Hematopoietic multipotent progenitor cell treated with erythropoietin and hydrocortisone succinate and interleukin-3 and kit ligand, for 4 days (in vitro differentiated cells): ENCODE measurements at regions not wholly inside any gene's neighbourhood (a gene's known extent, or its start where the extent isn't known, plus 50 kb on each side); places are given as distances from the start of the nearest gene placed in this dataset.
"Not testable (repeated sequence)": the region's sequence is repeated elsewhere in the genome, so short reads cannot be mapped to it uniquely, and the experiment has no call there.

Source experiments
- DNase-seq: peaks from one replicate; pipeline ENCODE4 v3.0.0-alpha.2; 2015

DNA sequence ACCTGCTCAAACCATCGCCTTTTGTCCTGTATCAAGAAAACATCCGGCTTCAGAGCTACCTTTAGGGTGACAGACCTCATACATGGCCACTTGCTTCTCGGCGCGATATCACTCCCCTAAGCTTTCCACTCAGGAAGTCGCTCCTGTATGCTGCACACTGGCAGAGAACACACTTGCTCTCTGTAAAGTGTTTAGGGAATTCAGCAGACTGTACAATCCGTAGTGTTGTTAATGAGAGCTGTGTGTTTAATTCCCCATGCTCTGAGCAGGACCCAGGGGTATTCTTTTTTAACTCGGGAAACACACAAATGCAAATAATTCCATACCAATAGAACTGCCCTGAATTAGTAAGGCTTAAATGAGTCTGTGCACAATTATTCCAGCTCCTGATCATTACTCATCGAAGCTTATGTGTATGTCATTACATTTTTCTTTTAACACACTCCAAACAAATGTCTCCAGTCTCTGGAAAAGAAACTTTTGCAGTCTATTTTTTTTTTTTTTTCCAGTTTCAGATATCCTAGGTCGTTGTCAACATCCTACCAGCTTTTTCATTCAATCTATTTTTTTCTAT lies 338.7 kb upstream of the ARID1B start:
- DNase-seq: no peak

DNA sequence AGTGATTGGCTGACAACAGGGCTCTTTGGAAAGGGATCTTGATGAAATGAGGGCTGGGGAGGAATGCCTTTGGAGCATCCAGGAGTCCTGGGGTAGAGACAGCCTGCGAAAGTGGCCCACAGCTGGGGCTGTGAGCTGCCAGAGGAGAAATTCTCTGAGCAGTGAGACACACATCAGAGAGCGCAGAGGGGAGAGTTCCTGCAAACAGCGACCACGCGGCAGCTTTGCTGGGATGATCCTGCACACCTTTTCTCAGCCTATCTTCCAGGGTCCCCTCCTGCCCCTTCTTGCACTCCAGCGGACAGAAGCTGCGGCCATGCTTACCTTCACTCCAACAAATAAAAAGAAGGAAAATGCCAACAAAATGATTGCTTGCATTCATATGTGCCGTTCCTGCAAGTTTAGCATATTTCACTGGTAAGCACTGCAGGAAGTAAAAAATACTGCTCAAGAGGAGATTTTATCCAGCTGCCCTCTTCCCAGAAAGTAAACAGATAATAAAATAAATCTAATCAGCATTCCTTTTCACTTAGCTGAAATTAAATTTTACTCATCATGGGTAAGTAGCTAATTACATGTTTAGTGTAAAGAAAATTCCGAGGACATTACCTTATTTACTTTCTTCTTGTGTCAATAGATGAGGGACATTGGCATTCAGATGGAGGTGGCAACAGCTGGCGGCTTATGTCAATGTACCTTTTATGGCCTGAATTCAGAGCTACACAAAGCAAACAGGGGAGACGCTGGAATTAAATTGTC lies 339.9 kb upstream of the ARID1B start:
- no peak for DNase-seq

DNA sequence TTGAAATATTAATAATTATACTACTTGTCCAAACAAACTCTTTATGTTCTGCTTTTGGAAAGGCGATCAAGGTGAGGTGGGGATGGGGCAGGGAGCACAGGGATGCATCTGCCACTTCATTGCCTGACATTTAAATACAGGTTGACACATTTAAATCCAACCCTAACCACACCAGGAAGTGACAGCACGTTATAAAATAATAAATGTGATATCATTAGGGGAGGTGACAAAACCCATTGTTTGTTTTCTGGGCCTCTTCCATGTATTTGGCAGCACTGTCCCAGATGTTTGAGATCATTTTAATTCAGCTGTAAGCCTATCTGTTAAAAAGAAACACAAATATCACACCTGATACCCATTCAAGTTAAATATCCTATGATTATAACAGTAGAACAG lies 342.4 kb upstream of the ARID1B start:
- DNase-seq: no peak

DNA sequence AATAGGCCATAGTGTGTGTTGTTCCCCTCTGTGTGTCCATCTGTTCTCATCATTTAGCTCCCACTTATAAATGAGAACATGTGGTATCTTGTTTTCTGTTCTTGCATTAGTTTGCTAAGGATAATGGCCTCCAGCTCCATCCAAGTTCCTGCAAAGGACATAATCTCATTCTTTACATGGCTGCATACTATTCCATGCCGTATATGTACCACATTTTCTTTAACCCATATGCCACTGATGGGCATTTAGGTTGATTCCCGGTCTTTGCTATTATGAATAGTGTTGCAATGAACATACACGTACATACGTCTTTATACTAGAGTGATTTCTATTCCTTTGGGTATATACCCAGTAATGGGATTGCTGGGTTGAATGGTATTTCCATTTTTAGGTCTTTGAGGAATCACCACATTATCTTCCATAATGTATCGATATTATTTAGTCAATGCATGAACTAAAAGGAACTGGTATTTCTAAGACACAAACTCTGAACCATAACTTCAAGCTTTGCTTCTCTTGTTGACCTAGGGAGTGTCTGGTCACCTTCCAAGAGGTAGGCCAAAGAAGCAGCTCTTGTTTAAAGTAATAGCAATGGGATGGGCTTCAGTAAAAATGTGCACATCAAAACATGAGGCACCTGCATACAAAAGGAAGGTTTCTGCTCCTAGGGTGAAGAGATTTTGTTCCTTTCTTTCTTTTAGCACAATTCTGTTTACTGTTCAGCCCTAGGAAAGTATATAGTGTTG lies 343.0 kb upstream of the ARID1B start:
- DNase-seq: no peak

DNA sequence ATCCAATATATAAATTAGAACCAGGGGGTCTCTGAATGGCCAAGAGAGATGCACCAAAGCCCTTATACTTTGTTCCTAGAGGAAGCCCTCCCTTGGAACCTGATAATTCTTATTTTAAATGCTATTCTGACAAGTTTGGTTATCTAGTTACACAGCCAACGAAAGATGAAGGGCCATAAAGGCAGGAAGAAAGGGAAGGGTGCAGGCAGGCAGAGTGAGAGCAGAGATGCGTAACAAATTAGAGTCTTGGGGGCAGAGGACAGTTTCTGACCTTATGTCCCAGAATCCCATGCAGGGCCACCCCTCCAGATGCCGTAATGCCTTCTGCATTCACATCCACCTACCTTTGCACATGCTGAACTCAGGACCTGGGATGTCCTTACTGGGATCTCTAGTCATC lies 344.6 kb upstream of the ARID1B start:
- DNase-seq: no peak

DNA sequence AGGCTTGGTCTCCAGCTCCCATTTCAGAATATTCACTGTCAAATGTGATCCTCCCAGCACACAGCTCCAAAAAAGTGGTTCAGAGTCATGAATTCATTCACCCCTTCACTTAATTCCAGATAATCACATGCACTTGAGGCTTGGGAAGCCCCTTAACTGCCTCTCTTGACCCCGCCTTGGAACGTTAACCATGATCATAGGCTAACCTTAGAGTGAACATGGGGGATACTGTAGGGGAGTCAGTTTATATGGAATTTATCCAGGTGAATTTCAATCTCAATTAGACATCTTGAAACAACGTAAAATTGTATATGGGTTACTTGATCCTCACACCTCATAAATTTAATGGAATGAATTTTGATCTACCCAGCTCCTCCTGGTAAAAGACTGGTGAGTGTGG lies 346.8 kb upstream of the ARID1B start:
- DNase-seq: no peak

DNA sequence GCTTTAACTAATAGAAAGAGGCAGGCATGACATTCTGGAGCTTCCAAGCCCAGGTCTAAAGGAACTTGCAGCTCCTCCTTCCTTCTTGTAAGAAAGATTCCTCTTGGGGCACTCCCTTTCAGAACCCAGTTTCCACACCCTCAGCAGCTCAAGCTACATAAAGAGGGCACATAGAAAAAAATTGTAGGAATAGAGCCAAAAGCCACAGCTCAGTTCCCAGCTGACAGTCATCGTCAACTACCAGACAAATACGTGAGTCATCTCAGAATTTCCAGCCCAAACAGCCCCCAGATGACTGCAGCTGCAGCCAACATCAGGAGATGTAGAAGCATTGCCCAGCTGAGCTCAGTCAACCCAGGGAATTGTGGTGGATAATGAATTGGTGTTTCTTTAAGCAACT lies 349.8 kb upstream of the ARID1B start:
- peak; percentile 51 for DNase-seq

DNA sequence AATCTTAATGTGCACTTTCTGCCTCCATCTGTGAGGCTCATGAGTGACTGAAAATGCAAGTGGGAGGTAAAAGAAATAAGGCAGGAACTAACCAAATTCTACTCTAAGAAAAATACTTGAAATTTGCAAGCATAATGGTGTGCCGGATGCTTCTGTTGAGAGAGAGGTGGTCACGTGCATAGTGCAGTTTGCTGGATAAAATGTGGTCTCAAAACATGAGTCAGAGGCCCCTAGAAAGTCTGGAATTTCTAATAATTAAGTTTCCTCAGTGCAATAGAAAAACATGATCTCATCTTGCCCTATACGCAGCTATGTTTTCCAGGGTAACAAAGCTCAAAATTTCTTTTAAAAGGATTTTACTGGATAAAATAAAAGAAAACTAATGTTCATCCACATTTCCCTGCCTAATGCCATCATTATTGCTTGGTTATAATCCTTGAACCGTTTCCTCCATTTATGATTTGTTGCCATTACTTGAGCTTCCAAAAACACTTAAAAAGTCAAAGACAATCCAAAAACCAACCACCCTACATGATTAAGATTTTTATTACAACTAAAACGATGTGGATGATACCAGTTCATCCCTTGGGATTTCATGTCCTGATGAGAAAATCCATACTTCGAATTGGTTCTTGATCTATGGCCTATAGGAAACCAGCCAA lies 351.7 kb upstream of the ARID1B start:
- DNase-seq: peak; percentile 19

DNA sequence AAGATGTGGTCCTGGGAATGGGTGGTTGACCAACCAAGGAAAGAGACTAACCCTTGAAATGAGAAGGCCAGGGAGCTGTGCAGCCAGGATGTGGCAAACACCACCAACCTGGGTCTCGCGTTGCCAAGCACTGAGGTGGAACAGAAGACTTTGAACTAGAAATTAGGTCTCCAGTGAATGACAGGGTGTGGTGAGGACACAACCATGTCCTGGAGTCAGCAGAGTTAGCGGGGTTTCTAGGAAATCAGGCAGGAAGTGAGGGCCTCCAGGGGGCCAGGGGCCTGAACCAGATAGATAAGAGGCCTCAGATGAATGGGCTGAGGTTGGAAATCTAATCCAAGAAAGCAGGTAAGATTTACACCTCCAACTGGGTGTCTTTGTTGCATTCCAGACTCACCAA lies 353.3 kb upstream of the ARID1B start:
- DNase-seq: peak; percentile 86

DNA sequence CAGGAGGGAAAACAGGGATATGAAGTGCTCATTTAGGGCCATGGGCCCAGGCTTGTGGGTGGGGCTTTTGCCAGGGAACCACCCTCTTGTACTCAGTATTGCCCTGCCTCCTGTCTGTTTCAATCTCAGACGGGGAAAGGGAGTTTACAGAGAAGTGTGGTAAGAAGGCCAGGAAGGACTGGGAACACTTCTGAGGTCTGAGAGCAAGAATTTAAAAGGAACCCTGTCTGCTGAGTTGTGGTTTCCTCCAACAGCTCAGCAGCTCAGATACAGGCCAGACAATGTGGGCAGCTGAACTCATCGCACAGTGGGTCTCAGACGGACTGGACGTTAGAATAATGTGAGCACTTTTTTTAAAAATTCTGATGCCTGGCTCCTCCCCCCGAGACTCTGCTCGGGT lies 354.1 kb upstream of the ARID1B start:
- peak; percentile 68 for DNase-seq

DNA sequence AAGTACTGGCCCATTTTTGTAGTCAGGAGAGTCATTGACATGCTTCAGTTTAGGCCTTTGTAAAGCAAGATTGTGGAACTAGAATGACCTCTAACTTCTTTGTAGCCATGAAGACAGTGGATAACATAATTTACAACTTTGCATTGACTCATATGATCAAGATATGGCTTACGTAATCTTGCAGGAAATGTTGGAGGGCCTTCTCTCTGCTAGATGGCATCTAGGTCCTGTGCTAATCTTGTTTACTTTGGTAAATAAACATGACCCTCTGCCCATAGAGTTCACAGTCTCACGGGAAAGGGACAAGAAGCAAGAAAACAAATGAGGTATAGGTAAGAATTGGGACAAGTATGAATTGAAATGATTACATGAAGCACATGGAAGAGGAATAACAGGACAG lies 355.2 kb upstream of the ARID1B start:
- DNase-seq: peak; percentile 45

DNA sequence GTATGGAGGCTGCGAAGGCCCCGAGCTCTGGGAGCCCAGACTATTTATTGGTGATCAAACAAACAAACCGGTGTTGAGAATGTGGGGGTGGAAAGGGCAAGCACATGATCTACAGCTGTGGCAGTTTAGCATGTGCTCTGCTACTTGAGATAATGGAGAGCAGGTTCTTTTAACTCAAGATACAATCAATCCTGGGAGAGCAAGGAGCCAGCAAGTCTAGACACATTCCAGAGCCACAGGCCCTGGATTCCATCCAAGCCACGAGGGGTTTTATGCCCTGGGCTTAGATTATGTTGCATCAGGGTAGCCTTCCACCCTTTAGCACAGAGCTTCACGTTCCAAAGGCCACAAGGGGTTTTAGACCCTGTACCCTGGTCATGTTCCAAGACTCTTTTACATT lies 355.9 kb upstream of the ARID1B start:
- not testable (repeated sequence) for DNase-seq

DNA sequence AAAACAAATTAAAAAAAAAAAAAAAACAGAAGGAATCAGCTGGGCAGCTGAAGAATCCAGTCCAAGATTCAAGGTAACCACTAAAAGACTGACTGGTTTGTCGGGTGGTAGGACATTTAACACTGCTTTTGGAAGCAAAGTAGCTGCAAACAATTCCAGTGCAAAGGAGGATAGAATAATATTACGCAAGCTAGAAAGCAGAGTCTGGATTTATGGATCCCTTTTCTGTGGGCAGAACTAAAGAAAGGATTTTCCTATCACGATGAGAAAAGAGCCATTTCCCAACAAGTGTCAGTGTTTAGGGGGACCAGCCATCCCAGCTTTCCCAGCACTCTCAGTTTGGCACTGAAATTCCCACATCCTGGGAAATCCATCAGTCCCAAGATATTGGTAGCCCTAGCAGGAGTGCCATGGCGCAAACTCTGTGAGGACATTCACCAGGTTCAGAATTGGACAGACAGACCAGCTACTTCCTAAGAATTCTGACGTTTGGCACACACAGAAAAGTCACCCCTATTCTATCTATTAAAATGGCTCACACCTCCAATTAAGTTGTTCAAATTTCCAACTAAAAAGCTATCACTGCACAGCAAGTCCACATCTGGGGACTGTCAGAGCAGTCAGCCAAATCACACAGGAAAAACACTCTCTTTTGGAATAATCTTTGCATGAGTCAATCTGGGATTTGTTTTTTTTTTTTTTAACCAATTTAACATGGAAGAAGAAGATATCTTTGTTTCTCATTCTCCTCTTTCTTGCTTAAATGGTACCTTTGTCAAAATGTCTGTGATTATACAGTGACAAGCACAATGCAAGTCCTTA lies 356.8 kb upstream of the ARID1B start:
- DNase-seq: no peak

DNA sequence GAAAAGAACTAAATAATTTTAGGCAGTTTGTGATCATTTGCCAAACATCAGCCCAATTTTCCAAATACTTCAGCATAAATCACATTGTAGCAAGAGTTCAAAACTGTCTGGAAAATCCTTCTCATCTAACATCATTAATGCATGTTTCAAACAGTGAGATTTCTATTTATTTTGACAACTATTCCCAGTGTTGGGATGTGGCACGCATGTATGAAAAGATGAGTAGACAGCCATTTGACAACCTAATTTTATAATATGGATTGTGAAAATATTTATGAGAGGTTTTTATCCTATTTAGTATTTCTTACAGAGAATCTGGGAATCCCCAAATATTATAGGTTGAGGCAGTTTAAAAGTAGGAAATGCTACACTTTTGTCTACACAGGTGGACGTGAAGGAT lies 357.6 kb upstream of the ARID1B start:
- DNase-seq: no peak

DNA sequence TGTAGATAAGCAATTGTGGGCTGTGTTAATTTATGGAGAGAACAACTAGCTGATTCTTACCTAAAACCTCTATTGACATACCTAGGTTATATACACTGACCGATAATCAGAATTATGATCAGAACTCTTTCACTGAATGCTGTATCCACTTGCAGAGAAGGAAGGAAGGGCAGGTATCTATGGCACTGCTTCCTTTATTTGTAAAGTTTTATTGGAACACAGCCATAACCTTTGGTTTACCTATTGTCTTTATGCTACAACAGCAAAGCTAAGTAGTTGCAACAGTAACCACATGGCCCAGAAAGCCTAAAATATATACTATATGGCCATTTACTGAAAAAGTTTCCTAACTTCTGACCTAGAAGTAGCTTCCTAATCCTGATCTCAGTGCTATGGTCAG lies 358.9 kb upstream of the ARID1B start:
- no peak for DNase-seq

DNA sequence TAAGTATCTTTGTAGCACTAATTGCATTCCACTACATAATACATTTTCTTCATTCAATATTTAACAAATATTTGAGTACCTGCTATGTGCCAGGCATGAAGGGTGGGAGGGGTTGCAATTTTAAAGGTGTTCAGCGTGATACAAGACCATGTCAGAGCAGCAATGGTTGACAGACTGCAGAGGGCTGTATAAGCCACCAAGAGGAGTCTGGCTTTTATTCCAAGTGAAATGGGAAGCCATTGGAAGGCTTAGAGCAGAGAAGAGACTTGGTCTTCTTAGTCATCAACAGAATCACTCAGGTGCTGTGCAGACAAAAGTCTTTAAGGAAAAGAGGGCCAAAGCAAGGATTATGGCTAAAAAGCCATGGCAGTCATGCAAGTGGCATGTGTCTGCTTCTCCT lies 360.8 kb upstream of the ARID1B start:
- DNase-seq: no peak

DNA sequence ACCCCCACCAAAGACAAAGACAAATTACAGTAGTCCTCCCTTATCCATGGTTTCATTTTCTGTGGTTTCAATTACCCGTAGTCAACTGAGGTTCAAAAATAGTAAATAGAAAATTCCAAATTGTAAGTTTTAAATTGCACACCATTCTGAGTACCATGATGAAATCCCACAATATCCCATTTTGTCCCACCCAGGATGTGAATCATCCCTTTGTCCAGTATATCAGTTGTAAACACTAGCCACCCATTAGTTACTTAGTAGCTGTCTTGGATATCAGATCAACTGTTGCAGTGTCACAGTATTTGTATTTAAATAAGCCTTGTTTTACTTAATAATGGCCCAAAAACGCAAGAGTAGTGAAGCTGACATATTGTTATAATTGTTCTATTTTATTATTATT lies 364.0 kb upstream of the ARID1B start:
- no peak for DNase-seq

DNA sequence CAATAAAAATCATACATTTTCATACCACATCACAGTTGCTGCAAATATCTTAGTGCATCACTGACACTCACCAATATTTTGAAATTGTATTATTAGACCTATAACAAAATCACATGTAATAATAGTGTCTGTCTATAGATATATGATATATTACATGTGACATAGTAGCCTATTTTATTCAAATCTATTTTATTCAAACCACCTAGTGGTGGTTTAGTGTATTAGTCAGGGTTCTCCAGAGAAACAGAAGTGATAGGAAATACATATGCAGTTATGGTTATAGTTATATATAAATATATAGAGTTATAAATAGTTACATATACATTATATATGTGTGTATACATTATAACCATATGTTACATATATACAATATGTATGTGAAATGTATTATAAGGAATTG lies 366.5 kb upstream of the ARID1B start:
- DNase-seq: peak; percentile 36

DNA sequence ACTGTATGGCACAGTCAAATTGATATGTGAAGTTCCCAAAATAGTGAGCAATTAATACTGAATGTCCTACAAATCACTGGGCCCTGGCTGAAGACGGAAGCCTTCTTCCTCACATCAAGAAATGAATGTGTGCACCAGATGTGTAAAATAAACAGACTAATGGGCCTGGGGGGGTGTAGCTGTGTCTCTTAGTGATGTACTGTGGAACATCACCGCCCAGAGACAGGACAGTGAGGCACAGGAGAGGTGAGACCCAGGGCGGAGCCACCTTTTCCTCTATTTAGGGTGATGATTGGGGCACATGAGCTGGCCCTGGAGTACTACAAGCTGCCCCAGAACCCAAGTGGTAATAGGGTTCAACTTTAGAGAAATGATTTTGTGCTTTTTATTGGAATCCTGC lies 368.5 kb upstream of the ARID1B start:
- DNase-seq: no peak

DNA sequence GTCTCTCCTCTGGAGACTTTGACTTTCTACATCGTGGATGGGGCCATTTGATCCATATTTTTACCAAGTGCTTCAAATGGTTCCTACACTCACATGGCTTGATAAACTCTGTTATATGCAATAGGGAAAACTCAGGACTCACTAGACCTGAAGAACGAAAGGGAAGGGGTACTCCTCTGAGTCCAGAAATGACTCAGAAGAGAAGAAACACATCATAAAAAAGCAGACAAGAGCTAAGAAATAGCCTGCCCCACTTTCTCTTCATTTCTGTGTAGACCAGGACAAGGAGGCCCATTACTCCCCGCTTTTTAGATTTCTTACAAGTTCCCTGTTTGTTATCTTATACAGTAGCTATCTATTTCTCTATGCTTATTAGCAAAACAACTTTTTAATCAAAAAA lies 369.8 kb upstream of the ARID1B start:
- no peak for DNase-seq

DNA sequence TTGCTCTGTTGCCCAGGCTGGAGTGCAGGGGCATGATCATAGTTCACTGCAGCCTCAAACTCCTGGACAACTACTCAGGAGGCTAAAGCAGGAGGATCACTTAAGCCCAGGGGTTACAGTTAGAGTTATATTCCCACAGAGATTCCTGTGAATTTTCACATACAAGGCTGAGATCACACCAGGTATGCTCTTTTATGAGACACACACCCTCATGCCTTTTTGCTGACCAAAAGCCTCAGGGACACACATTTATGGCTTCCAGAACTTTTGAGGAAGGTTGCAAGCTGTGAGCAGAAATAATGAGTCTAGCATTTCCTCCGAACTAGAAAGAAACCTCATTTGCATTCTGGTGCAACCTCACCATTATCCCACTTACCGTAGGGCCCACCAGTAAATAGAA lies 370.5 kb upstream of the ARID1B start:
- no peak for DNase-seq

DNA sequence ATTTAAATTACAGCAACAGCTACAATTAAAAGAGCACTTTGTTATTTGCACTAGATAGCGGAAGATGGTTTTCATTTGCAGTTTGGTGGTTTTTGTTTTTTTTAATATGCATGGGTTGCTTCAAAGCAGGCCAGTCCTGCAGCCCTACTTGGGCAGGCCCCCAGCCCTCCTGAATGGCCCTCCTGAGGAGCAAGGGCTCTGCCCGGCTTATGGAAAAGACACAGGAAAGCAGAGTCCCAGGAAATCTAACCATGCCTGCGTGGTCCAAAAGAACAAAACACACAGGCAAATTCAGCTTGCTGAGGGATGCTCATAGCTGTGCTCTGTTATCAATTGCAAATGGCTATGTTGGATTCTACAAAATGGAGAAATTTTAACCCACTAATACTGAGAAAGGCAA lies 371.1 kb upstream of the ARID1B start:
- no peak for DNase-seq

DNA sequence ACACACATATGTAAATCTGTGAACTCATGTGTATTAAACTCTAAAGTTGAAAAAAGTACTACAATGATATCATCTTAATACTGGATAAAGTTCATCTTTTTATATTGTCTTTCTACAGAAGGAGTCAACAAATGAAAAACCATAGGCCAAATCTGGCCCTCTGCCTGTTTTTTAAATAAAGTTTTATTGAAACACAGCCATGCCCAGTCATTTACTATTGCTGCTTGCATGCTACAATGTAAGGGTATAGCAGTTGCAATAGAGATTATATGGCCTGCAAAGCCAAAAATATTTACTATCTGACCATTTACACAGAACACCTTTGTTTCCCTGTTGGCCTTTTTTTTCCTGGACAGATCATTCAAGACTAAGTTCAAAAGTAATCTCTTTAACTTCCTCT lies 374.6 kb upstream of the ARID1B start:
- no peak for DNase-seq
